Liver (tissue), 3 donors: ENCODE measurements at regions not wholly inside any gene's neighbourhood (a gene's known extent, or its start where the extent isn't known, plus 50 kb on each side); places are given as distances from the start of the nearest gene placed in this dataset.

Experiments used
- GABPA ChIP-seq, 2 donors: IDR thresholded peaks in 1 of 2; conservative IDR thresholded peaks in 1 of 2; 2 replicates each; pipeline ENCODE4 v1.6.1; 2016; ENCODE audit warnings: antibody characterized with exemption in 2 of 2, mild to moderate bottlenecking in 1 of 2, moderate library complexity in 1 of 2
- JUND ChIP-seq, 2 donors: IDR thresholded peaks; 2 replicates each; pipeline ENCODE4 v1.6.1; 2016; ENCODE audit warnings: antibody characterized with exemption in 2 of 2
- NR2F2 ChIP-seq: IDR thresholded peaks from 2 replicates; pipeline ENCODE4 v1.6.1; 2016; ENCODE audit warnings: antibody characterized with exemption
- RAD21 ChIP-seq, 2 donors: IDR thresholded peaks; 2 replicates each; pipeline ENCODE4 v1.6.1; 2016; ENCODE audit warnings: antibody characterized with exemption in 2 of 2, mild to moderate bottlenecking in 2 of 2
- RXRA ChIP-seq, 2 donors: IDR thresholded peaks; 2 replicates each; pipeline ENCODE4 v1.6.1; 2017 to 2018; ENCODE audit warnings: antibody characterized with exemption in 2 of 2, mild to moderate bottlenecking in 1 of 2
- SP1 ChIP-seq: IDR thresholded peaks from 2 replicates; pipeline ENCODE4 v1.6.1; 2018; ENCODE audit warnings: antibody characterized with exemption, mild to moderate bottlenecking
- YY1 ChIP-seq: IDR thresholded peaks from 2 replicates; pipeline ENCODE4 v1.6.1; 2016; ENCODE audit warnings: antibody characterized with exemption, mild to moderate bottlenecking
- TF ChIP-seq, protein P1 (sequence below): fragments of 150-350 bp; IDR thresholded peaks from 2 replicates; pipeline ENCODE4 v1.5.1; 2017; ENCODE audit warnings: improper control_type of control experiment, low read depth, low read length; ENCODE audit not compliant: missing input control
- TF ChIP-seq, protein P2 (sequence below): IDR thresholded peaks from 2 replicates; pipeline ENCODE4 v1.6.1; 2016; ENCODE audit warnings: antibody characterized with exemption
- TF ChIP-seq, protein P3 (sequence below): IDR thresholded peaks from 2 replicates; pipeline ENCODE4 v1.6.1; 2016; ENCODE audit warnings: antibody characterized with exemption, mild to moderate bottlenecking
- TF ChIP-seq, protein P4 (sequence below): IDR thresholded peaks from 2 replicates; pipeline ENCODE4 v1.6.1; 2016; ENCODE audit warnings: antibody characterized with exemption
- donor health status: healthy.
- donor health status: healthy.

DNA sequence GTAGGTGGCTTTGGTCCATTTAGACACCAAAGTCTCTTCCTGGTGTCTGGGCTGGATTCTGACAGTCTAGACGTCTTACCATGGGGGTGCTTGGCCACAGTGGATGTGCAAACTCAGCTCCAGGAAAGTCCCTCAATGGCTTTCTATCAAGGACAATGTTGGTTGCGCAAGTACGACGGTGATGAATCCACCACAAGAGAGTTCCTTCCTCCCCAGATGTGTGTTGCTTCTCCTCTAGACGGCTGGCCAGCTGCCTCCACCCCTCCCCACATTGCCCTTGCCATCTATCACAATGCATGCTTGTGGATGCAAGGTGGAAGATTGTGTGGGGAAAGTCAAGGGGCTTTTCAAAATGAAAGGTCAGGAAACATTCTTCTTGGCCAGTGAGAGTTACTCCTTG, 89.7 kb upstream of the IRX2 start:
- TF ChIP-seq YY1 (no peak), RAD21 (IDR thresholded peaks at IDR 0.05) (no peak), NR2F2 (no peak), RXRA (IDR thresholded peaks at IDR 0.05) (no peak), SP1 (no peak), JUND (IDR thresholded peaks at IDR 0.05) (no peak), GABPA (IDR thresholded peaks at IDR 0.05 in 1 of 2, conservative IDR thresholded peaks at IDR 0.05 in 1 of 2) (no peak)
- TF ChIP-seq, protein P1, sequence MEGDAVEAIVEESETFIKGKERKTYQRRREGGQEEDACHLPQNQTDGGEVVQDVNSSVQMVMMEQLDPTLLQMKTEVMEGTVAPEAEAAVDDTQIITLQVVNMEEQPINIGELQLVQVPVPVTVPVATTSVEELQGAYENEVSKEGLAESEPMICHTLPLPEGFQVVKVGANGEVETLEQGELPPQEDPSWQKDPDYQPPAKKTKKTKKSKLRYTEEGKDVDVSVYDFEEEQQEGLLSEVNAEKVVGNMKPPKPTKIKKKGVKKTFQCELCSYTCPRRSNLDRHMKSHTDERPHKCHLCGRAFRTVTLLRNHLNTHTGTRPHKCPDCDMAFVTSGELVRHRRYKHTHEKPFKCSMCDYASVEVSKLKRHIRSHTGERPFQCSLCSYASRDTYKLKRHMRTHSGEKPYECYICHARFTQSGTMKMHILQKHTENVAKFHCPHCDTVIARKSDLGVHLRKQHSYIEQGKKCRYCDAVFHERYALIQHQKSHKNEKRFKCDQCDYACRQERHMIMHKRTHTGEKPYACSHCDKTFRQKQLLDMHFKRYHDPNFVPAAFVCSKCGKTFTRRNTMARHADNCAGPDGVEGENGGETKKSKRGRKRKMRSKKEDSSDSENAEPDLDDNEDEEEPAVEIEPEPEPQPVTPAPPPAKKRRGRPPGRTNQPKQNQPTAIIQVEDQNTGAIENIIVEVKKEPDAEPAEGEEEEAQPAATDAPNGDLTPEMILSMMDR: no peak
- TF ChIP-seq, protein P2, sequence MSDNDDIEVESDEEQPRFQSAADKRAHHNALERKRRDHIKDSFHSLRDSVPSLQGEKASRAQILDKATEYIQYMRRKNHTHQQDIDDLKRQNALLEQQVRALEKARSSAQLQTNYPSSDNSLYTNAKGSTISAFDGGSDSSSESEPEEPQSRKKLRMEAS: no peak
- TF ChIP-seq, protein P3, sequence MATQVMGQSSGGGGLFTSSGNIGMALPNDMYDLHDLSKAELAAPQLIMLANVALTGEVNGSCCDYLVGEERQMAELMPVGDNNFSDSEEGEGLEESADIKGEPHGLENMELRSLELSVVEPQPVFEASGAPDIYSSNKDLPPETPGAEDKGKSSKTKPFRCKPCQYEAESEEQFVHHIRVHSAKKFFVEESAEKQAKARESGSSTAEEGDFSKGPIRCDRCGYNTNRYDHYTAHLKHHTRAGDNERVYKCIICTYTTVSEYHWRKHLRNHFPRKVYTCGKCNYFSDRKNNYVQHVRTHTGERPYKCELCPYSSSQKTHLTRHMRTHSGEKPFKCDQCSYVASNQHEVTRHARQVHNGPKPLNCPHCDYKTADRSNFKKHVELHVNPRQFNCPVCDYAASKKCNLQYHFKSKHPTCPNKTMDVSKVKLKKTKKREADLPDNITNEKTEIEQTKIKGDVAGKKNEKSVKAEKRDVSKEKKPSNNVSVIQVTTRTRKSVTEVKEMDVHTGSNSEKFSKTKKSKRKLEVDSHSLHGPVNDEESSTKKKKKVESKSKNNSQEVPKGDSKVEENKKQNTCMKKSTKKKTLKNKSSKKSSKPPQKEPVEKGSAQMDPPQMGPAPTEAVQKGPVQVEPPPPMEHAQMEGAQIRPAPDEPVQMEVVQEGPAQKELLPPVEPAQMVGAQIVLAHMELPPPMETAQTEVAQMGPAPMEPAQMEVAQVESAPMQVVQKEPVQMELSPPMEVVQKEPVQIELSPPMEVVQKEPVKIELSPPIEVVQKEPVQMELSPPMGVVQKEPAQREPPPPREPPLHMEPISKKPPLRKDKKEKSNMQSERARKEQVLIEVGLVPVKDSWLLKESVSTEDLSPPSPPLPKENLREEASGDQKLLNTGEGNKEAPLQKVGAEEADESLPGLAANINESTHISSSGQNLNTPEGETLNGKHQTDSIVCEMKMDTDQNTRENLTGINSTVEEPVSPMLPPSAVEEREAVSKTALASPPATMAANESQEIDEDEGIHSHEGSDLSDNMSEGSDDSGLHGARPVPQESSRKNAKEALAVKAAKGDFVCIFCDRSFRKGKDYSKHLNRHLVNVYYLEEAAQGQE: no peak
- TF ChIP-seq, protein P4, sequence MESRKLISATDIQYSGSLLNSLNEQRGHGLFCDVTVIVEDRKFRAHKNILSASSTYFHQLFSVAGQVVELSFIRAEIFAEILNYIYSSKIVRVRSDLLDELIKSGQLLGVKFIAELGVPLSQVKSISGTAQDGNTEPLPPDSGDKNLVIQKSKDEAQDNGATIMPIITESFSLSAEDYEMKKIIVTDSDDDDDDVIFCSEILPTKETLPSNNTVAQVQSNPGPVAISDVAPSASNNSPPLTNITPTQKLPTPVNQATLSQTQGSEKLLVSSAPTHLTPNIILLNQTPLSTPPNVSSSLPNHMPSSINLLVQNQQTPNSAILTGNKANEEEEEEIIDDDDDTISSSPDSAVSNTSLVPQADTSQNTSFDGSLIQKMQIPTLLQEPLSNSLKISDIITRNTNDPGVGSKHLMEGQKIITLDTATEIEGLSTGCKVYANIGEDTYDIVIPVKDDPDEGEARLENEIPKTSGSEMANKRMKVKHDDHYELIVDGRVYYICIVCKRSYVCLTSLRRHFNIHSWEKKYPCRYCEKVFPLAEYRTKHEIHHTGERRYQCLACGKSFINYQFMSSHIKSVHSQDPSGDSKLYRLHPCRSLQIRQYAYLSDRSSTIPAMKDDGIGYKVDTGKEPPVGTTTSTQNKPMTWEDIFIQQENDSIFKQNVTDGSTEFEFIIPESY: no peak
